Memory B cell (primary cell): ENCODE measurements at regions not wholly inside any gene's neighbourhood (a gene's known extent, or its start where the extent isn't known, plus 50 kb on each side); places are given as distances from the start of the nearest gene placed in this dataset.
"Not testable (repeated sequence)": the region's sequence is repeated elsewhere in the genome, so short reads cannot be mapped to it uniquely, and the experiment has no call there.

Experiments used
- ATAC-seq: fragments of 150-1000 bp; cut with Tn5 transposase; 2 replicates; pipeline ENCODE4 v1.10.0; 2021; ENCODE audit warnings: low read depth, mild to moderate bottlenecking, moderate library complexity
- DNase-seq, 2 donors: peaks; one replicate each; pipeline ENCODE4 v3.0.0; 2022; ENCODE audit warnings: low spot score in 2 of 2
- H3K27ac Mint-ChIP-seq: one replicate; pipeline ENCODE4 v1.8.0; 2022; ENCODE audit warnings: mild to moderate bottlenecking, moderate library complexity, mixed read lengths
- H3K27me3 Mint-ChIP-seq: one replicate; pipeline ENCODE4 v1.8.0; 2022; ENCODE audit warnings: mixed read lengths
- H3K36me3 Mint-ChIP-seq: one replicate; pipeline ENCODE4 v1.8.0; 2022; ENCODE audit warnings: mild to moderate bottlenecking, mixed read lengths
- H3K4me1 Mint-ChIP-seq: one replicate; pipeline ENCODE4 v1.8.0; 2022; ENCODE audit warnings: mixed read lengths
- H3K4me3 Mint-ChIP-seq: one replicate; pipeline ENCODE4 v1.8.0; 2022; ENCODE audit warnings: mild to moderate bottlenecking, moderate library complexity, mixed read lengths
- H3K9me3 Mint-ChIP-seq: one replicate; pipeline ENCODE4 v1.8.0; 2022; ENCODE audit warnings: mixed read lengths

- Mint-ChIP-seq H3K27ac (no peak overlapping the region), H3K4me3 (no peak overlapping the region), H3K9me3 (peaks cover 3% of the 10 kb centered on the region), H3K4me1 (no peaks in the 10 kb centered on the region), H3K27me3 (no peaks in the 10 kb centered on the region), H3K36me3 (no peaks in the 10 kb centered on the region)
- DNase-seq (no peak), ATAC-seq (no peak)
Measured at GRCh38 chr5:166677891-166678290, 1613.6 kb upstream of the WWC1 start.

- no peak for DNase-seq
- no peak overlapping the region for H3K27ac Mint-ChIP-seq
- H3K36me3 Mint-ChIP-seq: no peaks in the 10 kb centered on the region
- peaks cover 7% of the 10 kb centered on the region for H3K9me3 Mint-ChIP-seq
- ATAC-seq: no peak
- no peak overlapping the region for H3K4me3 Mint-ChIP-seq
- H3K4me1 Mint-ChIP-seq: no peaks in the 10 kb centered on the region
- no peaks in the 10 kb centered on the region for H3K27me3 Mint-ChIP-seq
Measured at GRCh38 chr5:166679331-166679730, 1612.1 kb upstream of the WWC1 start.

- no peak overlapping the region for H3K27ac Mint-ChIP-seq
- peaks cover 6% of the 10 kb centered on the region for H3K9me3 Mint-ChIP-seq
- H3K36me3 Mint-ChIP-seq: no peaks in the 10 kb centered on the region
- H3K4me1 Mint-ChIP-seq: no peaks in the 10 kb centered on the region
- H3K4me3 Mint-ChIP-seq: no peak overlapping the region
- no peak for ATAC-seq
- no peak for DNase-seq
- H3K27me3 Mint-ChIP-seq: no peaks in the 10 kb centered on the region
Measured at GRCh38 chr5:166695326-166695725, 1596.1 kb upstream of the WWC1 start.

GRCh38 chr5:166708291-166708690 lies 1583.2 kb upstream of the WWC1 start:
- H3K27me3 Mint-ChIP-seq: no peaks in the 10 kb centered on the region
- no peaks in the 10 kb centered on the region for H3K4me1 Mint-ChIP-seq
- no peak for DNase-seq
- peaks cover 3% of the 10 kb centered on the region for H3K9me3 Mint-ChIP-seq
- H3K27ac Mint-ChIP-seq: no peak overlapping the region
- H3K4me3 Mint-ChIP-seq: no peak overlapping the region
- no peaks in the 10 kb centered on the region for H3K36me3 Mint-ChIP-seq
- no peak for ATAC-seq

GRCh38 chr5:166709691-166710090 lies 1581.8 kb upstream of the WWC1 start:
- peaks cover 3% of the 10 kb centered on the region for H3K9me3 Mint-ChIP-seq
- no peaks in the 10 kb centered on the region for H3K4me1 Mint-ChIP-seq
- H3K27ac Mint-ChIP-seq: no peak overlapping the region
- H3K4me3 Mint-ChIP-seq: no peak overlapping the region
- DNase-seq (no peak), ATAC-seq (no peak)
- H3K27me3 Mint-ChIP-seq: no peaks in the 10 kb centered on the region
- H3K36me3 Mint-ChIP-seq: no peaks in the 10 kb centered on the region

- H3K27ac Mint-ChIP-seq: no peak overlapping the region
Measured at GRCh38 chr5:166710271-166710670, 1581.2 kb upstream of the WWC1 start.

GRCh38 chr5:166712447-166713185 lies 1578.8 kb upstream of the WWC1 start:
- Mint-ChIP-seq H3K9me3 (peaks cover 3% of the 10 kb centered on the region), H3K4me3 (no peak overlapping the region), H3K4me1 (no peaks in the 10 kb centered on the region), H3K27ac (no peak overlapping the region), H3K27me3 (no peaks in the 10 kb centered on the region), H3K36me3 (no peaks in the 10 kb centered on the region)
- DNase-seq (no peak), ATAC-seq (no peak)

More at GRCh38 chr5:166710271-166710670, 1581.2 kb upstream of the WWC1 start:
- H3K27me3 Mint-ChIP-seq: no peaks in the 10 kb centered on the region
- H3K4me3 Mint-ChIP-seq: no peak overlapping the region
- H3K36me3 Mint-ChIP-seq: no peaks in the 10 kb centered on the region
- no peaks in the 10 kb centered on the region for H3K4me1 Mint-ChIP-seq
- ATAC-seq (no peak), DNase-seq (no peak)
- H3K9me3 Mint-ChIP-seq: peaks cover 5% of the 10 kb centered on the region

- peaks cover 3% of the 10 kb centered on the region for H3K9me3 Mint-ChIP-seq
- no peaks in the 10 kb centered on the region for H3K36me3 Mint-ChIP-seq
- no peaks in the 10 kb centered on the region for H3K27me3 Mint-ChIP-seq
- no peaks in the 10 kb centered on the region for H3K4me1 Mint-ChIP-seq
- DNase-seq: no peak
- no peak for ATAC-seq
- no peak overlapping the region for H3K27ac Mint-ChIP-seq
- H3K4me3 Mint-ChIP-seq: no peak overlapping the region
Measured at GRCh38 chr5:166713295-166713694, 1578.2 kb upstream of the WWC1 start.

GRCh38 chr5:166716856-166717492 lies 1574.5 kb upstream of the WWC1 start:
- H3K27ac Mint-ChIP-seq: no peak overlapping the region
- no peaks in the 10 kb centered on the region for H3K27me3 Mint-ChIP-seq
- no peaks in the 10 kb centered on the region for H3K4me1 Mint-ChIP-seq
- peaks cover 2% of the 10 kb centered on the region for H3K9me3 Mint-ChIP-seq
- no peaks in the 10 kb centered on the region for H3K36me3 Mint-ChIP-seq
- no peak overlapping the region for H3K4me3 Mint-ChIP-seq
- DNase-seq (no peak), ATAC-seq (no peak)

- Mint-ChIP-seq H3K4me1 (no peaks in the 10 kb centered on the region), H3K36me3 (no peaks in the 10 kb centered on the region), H3K27ac (no peak overlapping the region), H3K27me3 (no peaks in the 10 kb centered on the region), H3K4me3 (no peak overlapping the region), H3K9me3 (peaks cover 2% of the 10 kb centered on the region)
- DNase-seq: no peak
- ATAC-seq: no peak
Measured at GRCh38 chr5:166719991-166720390, 1571.5 kb upstream of the WWC1 start.

- Mint-ChIP-seq H3K36me3 (no peaks in the 10 kb centered on the region), H3K4me3 (no peak overlapping the region), H3K27ac (no peak overlapping the region), H3K4me1 (no peaks in the 10 kb centered on the region), H3K9me3 (peaks cover 1% of the 10 kb centered on the region), H3K27me3 (no peaks in the 10 kb centered on the region)
- ATAC-seq (no peak), DNase-seq (no peak)
Measured at GRCh38 chr5:166722939-166723338, 1568.5 kb upstream of the WWC1 start.

GRCh38 chr5:166724284-166724683 lies 1567.2 kb upstream of the WWC1 start:
- H3K27me3 Mint-ChIP-seq: no peaks in the 10 kb centered on the region
- H3K36me3 Mint-ChIP-seq: no peaks in the 10 kb centered on the region
- ATAC-seq (no peak), DNase-seq (no peak)
- H3K4me3 Mint-ChIP-seq: no peak overlapping the region
- peaks cover 1% of the 10 kb centered on the region for H3K9me3 Mint-ChIP-seq
- no peaks in the 10 kb centered on the region for H3K4me1 Mint-ChIP-seq
- H3K27ac Mint-ChIP-seq: no peak overlapping the region

- Mint-ChIP-seq H3K27me3 (no peaks in the 10 kb centered on the region), H3K27ac (no peak overlapping the region), H3K4me1 (no peaks in the 10 kb centered on the region), H3K36me3 (no peaks in the 10 kb centered on the region), H3K9me3 (peaks cover 1% of the 10 kb centered on the region), H3K4me3 (no peak overlapping the region)
- DNase-seq (no peak), ATAC-seq (no peak)
Measured at GRCh38 chr5:166725593-166725992, 1565.9 kb upstream of the WWC1 start.

GRCh38 chr5:166726406-166726805 lies 1565.0 kb upstream of the WWC1 start:
- peaks cover 1% of the 10 kb centered on the region for H3K9me3 Mint-ChIP-seq
- no peaks in the 10 kb centered on the region for H3K4me1 Mint-ChIP-seq
- no peak for ATAC-seq
- H3K36me3 Mint-ChIP-seq: no peaks in the 10 kb centered on the region
- H3K27ac Mint-ChIP-seq: no peak overlapping the region
- no peaks in the 10 kb centered on the region for H3K27me3 Mint-ChIP-seq
- no peak overlapping the region for H3K4me3 Mint-ChIP-seq
- no peak for DNase-seq

- not testable (repeated sequence) for ATAC-seq, H3K4me3 Mint-ChIP-seq, H3K4me1 Mint-ChIP-seq, H3K36me3 Mint-ChIP-seq, H3K27me3 Mint-ChIP-seq, DNase-seq, H3K27ac Mint-ChIP-seq
- peaks cover 11% of the 10 kb centered on the region for H3K9me3 Mint-ChIP-seq
Measured at GRCh38 chr5:166742951-166743350, 1548.5 kb upstream of the WWC1 start.
